Keratinocyte (primary cell): ENCODE measurements at regions not wholly inside any gene's neighbourhood (a gene's known extent, or its start where the extent isn't known, plus 50 kb on each side); places are given as distances from the start of the nearest gene placed in this dataset.

ENCODE experiments used
- EZH2 ChIP-seq: IDR thresholded peaks from one replicate; pipeline ENCODE4 v1.6.1; 2012; ENCODE audit warnings: inconsistent platforms, mild to moderate bottlenecking, low read length, moderate library complexity
- TF ChIP-seq, protein P1 (sequence below), 3 experiments: IDR thresholded peaks in 1 of 3; conservative IDR thresholded peaks in 1 of 3; optimal IDR thresholded peaks in 1 of 3; 2 replicates in 2 of 3; 3 replicates in 1 of 3; pipeline versions ENCODE3 to v1.5.1; 2011; ENCODE audit warnings: low read length in 3 of 3, mild to moderate bottlenecking in 3 of 3, moderate library complexity in 2 of 3, control low read depth in 1 of 3, inconsistent platforms in 1 of 3; ENCODE audit not compliant: insufficient read depth in 2 of 3; ENCODE audit errors: extremely low read depth in 1 of 3

DNA sequence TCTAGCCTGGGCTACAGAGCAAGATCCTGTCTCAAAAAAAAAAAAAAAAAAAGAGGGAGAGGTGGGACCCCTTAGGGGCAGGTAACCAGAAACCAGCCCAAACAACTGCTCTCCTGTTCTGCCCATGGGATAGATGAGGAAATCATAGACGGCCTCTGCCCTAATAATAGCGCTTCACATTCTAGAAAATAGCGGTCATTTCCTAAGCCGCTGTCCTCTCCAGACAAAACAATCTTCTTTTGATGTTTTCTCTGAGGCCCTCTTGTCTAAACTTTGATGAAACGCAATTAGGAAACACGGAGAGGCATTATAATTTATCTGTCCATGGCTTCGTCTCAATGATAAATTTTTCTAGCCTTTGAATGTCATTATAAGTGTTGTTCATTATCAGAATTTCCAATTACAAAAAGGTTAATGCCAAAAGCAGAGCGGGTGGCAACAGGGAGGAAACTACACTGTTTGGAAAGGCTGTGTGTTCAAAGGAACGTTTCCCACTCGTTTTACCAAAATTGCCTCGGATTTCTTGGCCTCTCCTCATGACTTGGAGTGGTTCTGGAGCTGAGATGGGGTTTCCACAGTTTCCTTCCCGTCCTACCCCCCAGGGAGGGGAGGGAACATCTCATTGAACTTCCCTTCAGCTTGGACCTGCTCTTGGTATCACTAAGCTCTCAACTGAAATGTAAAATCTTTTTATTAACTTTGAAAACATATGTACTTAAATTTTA, 151.6 kb upstream of the ZNF236 start:
- TF ChIP-seq, protein P1, sequence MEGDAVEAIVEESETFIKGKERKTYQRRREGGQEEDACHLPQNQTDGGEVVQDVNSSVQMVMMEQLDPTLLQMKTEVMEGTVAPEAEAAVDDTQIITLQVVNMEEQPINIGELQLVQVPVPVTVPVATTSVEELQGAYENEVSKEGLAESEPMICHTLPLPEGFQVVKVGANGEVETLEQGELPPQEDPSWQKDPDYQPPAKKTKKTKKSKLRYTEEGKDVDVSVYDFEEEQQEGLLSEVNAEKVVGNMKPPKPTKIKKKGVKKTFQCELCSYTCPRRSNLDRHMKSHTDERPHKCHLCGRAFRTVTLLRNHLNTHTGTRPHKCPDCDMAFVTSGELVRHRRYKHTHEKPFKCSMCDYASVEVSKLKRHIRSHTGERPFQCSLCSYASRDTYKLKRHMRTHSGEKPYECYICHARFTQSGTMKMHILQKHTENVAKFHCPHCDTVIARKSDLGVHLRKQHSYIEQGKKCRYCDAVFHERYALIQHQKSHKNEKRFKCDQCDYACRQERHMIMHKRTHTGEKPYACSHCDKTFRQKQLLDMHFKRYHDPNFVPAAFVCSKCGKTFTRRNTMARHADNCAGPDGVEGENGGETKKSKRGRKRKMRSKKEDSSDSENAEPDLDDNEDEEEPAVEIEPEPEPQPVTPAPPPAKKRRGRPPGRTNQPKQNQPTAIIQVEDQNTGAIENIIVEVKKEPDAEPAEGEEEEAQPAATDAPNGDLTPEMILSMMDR (optimal IDR thresholded peaks at IDR 0.05 in 1 of 3, IDR thresholded peaks at IDR 0.05 in 1 of 3, conservative IDR thresholded peaks at IDR 0.05 in 1 of 3; ENCODE audit: extremely low read depth in 1 of 3, insufficient read depth in 2 of 3, low read length in 3 of 3) = no peak
- TF ChIP-seq EZH2 = no peak
